Ishikawa (cell line): ENCODE measurements at regions not wholly inside any gene's neighbourhood (a gene's known extent, or its start where the extent isn't known, plus 50 kb on each side); places are given as distances from the start of the nearest gene placed in this dataset.

Source experiments
- CEBPB ChIP-seq: IDR thresholded peaks from 2 replicates; pipeline ENCODE4 v1.6.1; 2012
- CREB1 ChIP-seq: IDR thresholded peaks from 2 replicates; pipeline ENCODE4 v1.6.1; 2012; ENCODE audit warnings: low read depth
- EGR1 ChIP-seq: IDR thresholded peaks from 2 replicates; pipeline ENCODE4 v1.6.1; 2012
- EP300 ChIP-seq: IDR thresholded peaks from 2 replicates; pipeline ENCODE4 v1.6.1; 2012; ENCODE audit warnings: borderline replicate concordance
- FOXM1 ChIP-seq: IDR thresholded peaks from 2 replicates; pipeline ENCODE4 v1.6.1; 2012; ENCODE audit warnings: low read depth, borderline replicate concordance
- MAX ChIP-seq: IDR thresholded peaks from 2 replicates; pipeline ENCODE4 v1.6.1; 2012
- NFIC ChIP-seq: IDR thresholded peaks from 2 replicates; pipeline ENCODE4 v1.6.1; 2012
- RAD21 ChIP-seq: IDR thresholded peaks from 2 replicates; pipeline ENCODE4 v1.6.1; 2012; ENCODE audit warnings: low read depth
- REST ChIP-seq: IDR thresholded peaks from 2 replicates; pipeline ENCODE4 v1.6.1; 2012; ENCODE audit warnings: low read depth, mild to moderate bottlenecking
- TAF1 ChIP-seq: IDR thresholded peaks from 2 replicates; pipeline ENCODE4 v1.6.1; 2012; ENCODE audit warnings: low read depth, mild to moderate bottlenecking
- TCF12 ChIP-seq: IDR thresholded peaks from 2 replicates; pipeline ENCODE4 v1.6.1; 2012; ENCODE audit warnings: low read depth
- TEAD4 ChIP-seq: IDR thresholded peaks from 2 replicates; pipeline ENCODE4 v1.6.1; 2012
- USF1 ChIP-seq: IDR thresholded peaks from 2 replicates; pipeline ENCODE4 v1.6.1; 2012
- YY1 ChIP-seq: IDR thresholded peaks from 2 replicates; pipeline ENCODE4 v1.6.1; 2012; ENCODE audit warnings: low read depth
- ZBTB7A ChIP-seq: IDR thresholded peaks from 2 replicates; pipeline ENCODE4 v1.6.1; 2012; ENCODE audit warnings: low read depth

- TF ChIP-seq EP300 (no peak), ZBTB7A (no peak)
These were observed 106.8 kb downstream of the TSN start for GRCh38 chr2:121862286-121862685.

GRCh38 chr2:121865914-121866313 lies 110.5 kb downstream of the TSN start:
- TF ChIP-seq MAX (no peak), TCF12 (no peak), USF1 (no peak), ZBTB7A (no peak), FOXM1 (no peak), CREB1 (no peak), YY1 (no peak), TEAD4 (no peak), NFIC (no peak), REST (no peak), CEBPB (no peak), EGR1 (no peak)

GRCh38 chr2:121866789-121867188 lies 111.3 kb downstream of the TSN start:
- TF ChIP-seq CREB1, result no peak
- TF ChIP-seq FOXM1, result no peak
- no peak for TF ChIP-seq TCF12
- no peak for TF ChIP-seq NFIC
- no peak for TF ChIP-seq USF1
- no peak for TF ChIP-seq ZBTB7A
- no peak for TF ChIP-seq TEAD4
- TF ChIP-seq YY1, result no peak

- no peak for TF ChIP-seq YY1
- TF ChIP-seq USF1, result no peak
- TF ChIP-seq EP300, result no peak
- TF ChIP-seq FOXM1, result no peak
- TF ChIP-seq TAF1, result no peak
- no peak for TF ChIP-seq MAX
- no peak for TF ChIP-seq EGR1
- no peak for TF ChIP-seq CREB1
- TF ChIP-seq CEBPB, result no peak
- TF ChIP-seq ZBTB7A, result no peak
- no peak for TF ChIP-seq REST
- TF ChIP-seq TEAD4, result no peak
- no peak for TF ChIP-seq TCF12
- TF ChIP-seq RAD21, result no peak
- no peak for TF ChIP-seq NFIC
These were observed 113.2 kb downstream of the TSN start for GRCh38 chr2:121868652-121869051.

GRCh38 chr2:121869363-121869762 lies 113.9 kb downstream of the TSN start:
- TF ChIP-seq TAF1 (no peak), FOXM1 (no peak), TCF12 (no peak), EGR1 (no peak), TEAD4 (no peak), ZBTB7A (no peak), EP300 (no peak), CREB1 (no peak), YY1 (no peak), REST (no peak), USF1 (no peak), CEBPB (no peak), RAD21 (no peak), MAX (no peak), NFIC (no peak)
